ENCODE measurements at regions not wholly inside any gene's neighbourhood (a gene's known extent, or its start where the extent isn't known, plus 50 kb on each side); places are given as distances from the start of the nearest gene placed in this dataset.

GRCh38 chr4:30005995-30006394, 714.2 kb upstream of the PCDH7 start:
- TF ChIP-seq CTCF (IDR thresholded peaks at IDR 0.05; ENCODE audit: poor library complexity, severe bottlenecking) (no peak), POLR2AphosphoS5 (IDR thresholded peaks at IDR 0.05) (no peak), TAF1 (IDR thresholded peaks at IDR 0.05; ENCODE audit: low read depth) (no peak), MXI1 (conservative IDR thresholded peaks at IDR 0.05; ENCODE audit: poor library complexity, severe bottlenecking) (no peak), EZH2 (IDR thresholded peaks at IDR 0.05; ENCODE audit: borderline replicate concordance, insufficient read depth, low read length, poor library complexity, severe bottlenecking) (no peak)
- TF ChIP-seq, protein P1, sequence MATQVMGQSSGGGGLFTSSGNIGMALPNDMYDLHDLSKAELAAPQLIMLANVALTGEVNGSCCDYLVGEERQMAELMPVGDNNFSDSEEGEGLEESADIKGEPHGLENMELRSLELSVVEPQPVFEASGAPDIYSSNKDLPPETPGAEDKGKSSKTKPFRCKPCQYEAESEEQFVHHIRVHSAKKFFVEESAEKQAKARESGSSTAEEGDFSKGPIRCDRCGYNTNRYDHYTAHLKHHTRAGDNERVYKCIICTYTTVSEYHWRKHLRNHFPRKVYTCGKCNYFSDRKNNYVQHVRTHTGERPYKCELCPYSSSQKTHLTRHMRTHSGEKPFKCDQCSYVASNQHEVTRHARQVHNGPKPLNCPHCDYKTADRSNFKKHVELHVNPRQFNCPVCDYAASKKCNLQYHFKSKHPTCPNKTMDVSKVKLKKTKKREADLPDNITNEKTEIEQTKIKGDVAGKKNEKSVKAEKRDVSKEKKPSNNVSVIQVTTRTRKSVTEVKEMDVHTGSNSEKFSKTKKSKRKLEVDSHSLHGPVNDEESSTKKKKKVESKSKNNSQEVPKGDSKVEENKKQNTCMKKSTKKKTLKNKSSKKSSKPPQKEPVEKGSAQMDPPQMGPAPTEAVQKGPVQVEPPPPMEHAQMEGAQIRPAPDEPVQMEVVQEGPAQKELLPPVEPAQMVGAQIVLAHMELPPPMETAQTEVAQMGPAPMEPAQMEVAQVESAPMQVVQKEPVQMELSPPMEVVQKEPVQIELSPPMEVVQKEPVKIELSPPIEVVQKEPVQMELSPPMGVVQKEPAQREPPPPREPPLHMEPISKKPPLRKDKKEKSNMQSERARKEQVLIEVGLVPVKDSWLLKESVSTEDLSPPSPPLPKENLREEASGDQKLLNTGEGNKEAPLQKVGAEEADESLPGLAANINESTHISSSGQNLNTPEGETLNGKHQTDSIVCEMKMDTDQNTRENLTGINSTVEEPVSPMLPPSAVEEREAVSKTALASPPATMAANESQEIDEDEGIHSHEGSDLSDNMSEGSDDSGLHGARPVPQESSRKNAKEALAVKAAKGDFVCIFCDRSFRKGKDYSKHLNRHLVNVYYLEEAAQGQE (IDR thresholded peaks at IDR 0.05; ENCODE audit: borderline replicate concordance): no peak

Data from neural cell (in vitro differentiated cells).